HL-60 (cell line): ENCODE measurements at regions not wholly inside any gene's neighbourhood (a gene's known extent, or its start where the extent isn't known, plus 50 kb on each side); places are given as distances from the start of the nearest gene placed in this dataset.

ENCODE experiments used
- DNase-seq, 2 experiments: peaks; one replicate each; pipeline ENCODE4 v3.0.0-alpha.2; 2010 to 2020; ENCODE audit warnings: low read depth in 1 of 2, low spot score in 1 of 2
- H3K27ac ChIP-seq: fragments of 250-450 bp; sonication (Bioruptor Pico); replicated peaks from 2 replicates; pipeline ENCODE4 v1.5.1; 2020; ENCODE audit warnings: mild to moderate bottlenecking, moderate library complexity
- H3K27me3 ChIP-seq: fragments of 250-450 bp; sonication (Bioruptor Pico); 2 replicates; pipeline ENCODE4 v1.5.1; 2021; ENCODE audit warnings: mild to moderate bottlenecking, moderate library complexity; ENCODE audit not compliant: insufficient read depth, poor library complexity, severe bottlenecking
- H3K4me3 ChIP-seq: replicated peaks from 2 replicates; pipeline ENCODE4 v1.5.1; 2011; ENCODE audit warnings: mild to moderate bottlenecking, control low read depth, low read length; ENCODE audit not compliant: insufficient read depth
- CTCF ChIP-seq: IDR thresholded peaks from one replicate; pipeline ENCODE4 v1.5.1; 2011; ENCODE audit warnings: low read length, control low read depth, inconsistent platforms; ENCODE audit not compliant: insufficient read depth
- GABPA ChIP-seq: IDR thresholded peaks from 2 replicates; pipeline ENCODE4 v1.6.1; 2012; ENCODE audit warnings: low read depth
- POLR2AphosphoS5 ChIP-seq: IDR thresholded peaks from 2 replicates; pipeline ENCODE4 v1.6.1; 2012; ENCODE audit warnings: low read depth
- REST ChIP-seq: IDR thresholded peaks from 2 replicates; pipeline ENCODE4 v1.6.1; 2012; ENCODE audit warnings: low read depth; ENCODE audit not compliant: insufficient replicate concordance
- SPI1 ChIP-seq: IDR thresholded peaks from 2 replicates; pipeline ENCODE4 v1.6.1; 2012; ENCODE audit warnings: low read depth, mild to moderate bottlenecking, borderline replicate concordance

GRCh38 chr9:119773823-119774222, 404.6 kb upstream of the BRINP1 start:
- Histone ChIP-seq H3K27me3 (no peaks in the 10 kb centered on the region), H3K27ac (no peak overlapping the region), H3K4me3 (no peak overlapping the region)
- DNase-seq, result no peak
- TF ChIP-seq GABPA, result no peak
- TF ChIP-seq POLR2AphosphoS5, result no peak
- no peak for TF ChIP-seq CTCF
- no peak for TF ChIP-seq REST
- no peak for TF ChIP-seq SPI1

- Histone ChIP-seq H3K27ac (no peak overlapping the region), H3K27me3 (no peaks in the 10 kb centered on the region), H3K4me3 (no peak overlapping the region)
- DNase-seq, result no peak
- no peak for TF ChIP-seq SPI1
These were observed 402.1 kb upstream of the BRINP1 start for GRCh38 chr9:119771341-119771740.

- Histone ChIP-seq H3K4me3 (no peak overlapping the region), H3K27ac (no peak overlapping the region), H3K27me3 (peaks cover 2% of the 10 kb centered on the region)
- DNase-seq, result no peak
- TF ChIP-seq SPI1, result no peak
- no peak for TF ChIP-seq REST
These were observed 399.0 kb upstream of the BRINP1 start for GRCh38 chr9:119768266-119768665.

- H3K27ac ChIP-seq, result no peak overlapping the region
- peaks cover 2% of the 10 kb centered on the region for H3K27me3 ChIP-seq
- DNase-seq, result no peak
- no peak overlapping the region for H3K4me3 ChIP-seq
- no peak for TF ChIP-seq POLR2AphosphoS5
- no peak for TF ChIP-seq SPI1
- TF ChIP-seq CTCF, result no peak
- no peak for TF ChIP-seq REST
- TF ChIP-seq GABPA, result no peak
These were observed 396.5 kb upstream of the BRINP1 start for GRCh38 chr9:119765632-119766175.
